Vagina (tissue), 2 donors: ENCODE measurements at regions not wholly inside any gene's neighbourhood (a gene's known extent, or its start where the extent isn't known, plus 50 kb on each side); places are given as distances from the start of the nearest gene placed in this dataset.

Experiments
- DNase-seq, 2 donors: peaks; one replicate each; pipeline ENCODE4 v3.0.0-alpha.2; 2017; ENCODE audit errors: extremely low spot score in 2 of 2
- H3K27ac ChIP-seq: fragments of 200-600 bp; sonication (generic); one replicate; pipeline ENCODE4 v1.5.1; 2019
- H3K27me3 ChIP-seq: fragments of 200-600 bp; sonication (generic); one replicate; pipeline ENCODE4 v1.5.1; 2019
- H3K36me3 ChIP-seq, 2 donors: fragments of 200-600 bp; sonication (generic); one replicate each; pipeline ENCODE4 v1.5.1; 2017 to 2019
- H3K4me1 ChIP-seq: fragments of 200-600 bp; sonication (generic); one replicate; pipeline ENCODE4 v1.5.1; 2019
- H3K4me3 ChIP-seq, 2 donors: fragments of 200-600 bp; sonication (generic); 1 replicate in 1 of 2; 2 replicates in 1 of 2; pipeline ENCODE4 v1.5.1; 2016 to 2019
- H3K9me3 ChIP-seq: fragments of 200-600 bp; sonication (generic); one replicate; pipeline ENCODE4 v1.5.1; 2019
- CTCF ChIP-seq, 3 experiments: fragments of 450-650 bp in 2 of 3; fragments of 200-600 bp in 1 of 3; sonication (generic) in 1 of 3; IDR thresholded peaks; one replicate each; pipeline ENCODE4 v1.5.1; 2017 to 2019; ENCODE audit warnings: antibody characterized with exemption in 3 of 3, mild to moderate bottlenecking in 2 of 3, moderate library complexity in 2 of 3
- POLR2A ChIP-seq, 2 donors: fragments of 450-650 bp; IDR thresholded peaks; one replicate each; pipeline ENCODE4 v1.6.1; 2017; ENCODE audit warnings: antibody characterized with exemption in 2 of 2, mild to moderate bottlenecking in 2 of 2, moderate library complexity in 2 of 2
- POLR2AphosphoS5 ChIP-seq, 2 donors: sonication (generic); formaldehyde crosslinking; IDR thresholded peaks; one replicate each; pipeline ENCODE4 v1.9.0; 2017; ENCODE audit warnings: antibody characterized with exemption in 2 of 2, mild to moderate bottlenecking in 2 of 2, low read depth in 1 of 2; ENCODE audit not compliant: insufficient read depth in 1 of 2
- intact Hi-C: fragments of 100-400 bp; cut with DNase I; formaldehyde crosslinking; loops from one replicate; pipeline ENCODE4 v1.15.1; 2023

- Histone ChIP-seq H3K4me3 (no peak overlapping the region), H3K27ac (no peak overlapping the region), H3K36me3 (no peaks in the 10 kb centered on the region), H3K4me1 (no peaks in the 10 kb centered on the region), H3K9me3 (no peaks in the 10 kb centered on the region), H3K27me3 (no peaks in the 10 kb centered on the region)
- intact Hi-C loops, result no loop called here
- TF ChIP-seq POLR2A (IDR thresholded peaks at IDR 0.05), result no peak
- TF ChIP-seq CTCF (IDR thresholded peaks at IDR 0.05), result no peak
- no peak for TF ChIP-seq POLR2AphosphoS5 (IDR thresholded peaks at IDR 0.05; ENCODE audit: insufficient read depth in 1 of 2, low read depth in 1 of 2)
- DNase-seq, result peak in 1 of 2 donors; percentile 49
These were observed 199.3 kb upstream of the HDAC4 start for GRCh38 chr2:239600001-239600593.

- TF ChIP-seq POLR2AphosphoS5 (IDR thresholded peaks at IDR 0.05; ENCODE audit: insufficient read depth in 1 of 2, low read depth in 1 of 2) (no peak), CTCF (IDR thresholded peaks at IDR 0.05) (no peak)
- Histone ChIP-seq H3K36me3 (no peaks in the 10 kb centered on the region), H3K27ac (no peak overlapping the region), H3K9me3 (no peaks in the 10 kb centered on the region), H3K27me3 (no peaks in the 10 kb centered on the region), H3K4me3 (no peak overlapping the region), H3K4me1 (no peaks in the 10 kb centered on the region)
- intact Hi-C loops, result no loop called here
- DNase-seq, result no peak
These were observed 198.5 kb upstream of the HDAC4 start for GRCh38 chr2:239599299-239599698.

- Histone ChIP-seq H3K36me3 (no peaks in the 10 kb centered on the region), H3K27me3 (no peaks in the 10 kb centered on the region), H3K4me3 (no peak overlapping the region), H3K9me3 (no peaks in the 10 kb centered on the region), H3K4me1 (no peaks in the 10 kb centered on the region), H3K27ac (no peak overlapping the region)
- TF ChIP-seq POLR2AphosphoS5 (IDR thresholded peaks at IDR 0.05; ENCODE audit: insufficient read depth in 1 of 2, low read depth in 1 of 2) (no peak), CTCF (IDR thresholded peaks at IDR 0.05) (no peak), POLR2A (IDR thresholded peaks at IDR 0.05) (no peak)
- intact Hi-C loops, result no loop called here
- DNase-seq, result no peak
These were observed 197.9 kb upstream of the HDAC4 start for GRCh38 chr2:239598732-239599090.

- no peaks in the 10 kb centered on the region for H3K36me3 ChIP-seq
- H3K9me3 ChIP-seq, result no peaks in the 10 kb centered on the region
- intact Hi-C loops, result no loop called here
- no peak for DNase-seq
- no peak overlapping the region for H3K27ac ChIP-seq
- no peaks in the 10 kb centered on the region for H3K27me3 ChIP-seq
- TF ChIP-seq POLR2A (IDR thresholded peaks at IDR 0.05) (no peak), CTCF (IDR thresholded peaks at IDR 0.05) (no peak), POLR2AphosphoS5 (IDR thresholded peaks at IDR 0.05; ENCODE audit: insufficient read depth in 1 of 2, low read depth in 1 of 2) (no peak)
- no peaks in the 10 kb centered on the region for H3K4me1 ChIP-seq
- no peak overlapping the region for H3K4me3 ChIP-seq
These were observed 197.4 kb upstream of the HDAC4 start for GRCh38 chr2:239598011-239598731.

- Histone ChIP-seq H3K4me3 (no peak overlapping the region), H3K27ac (no peak overlapping the region), H3K9me3 (no peaks in the 10 kb centered on the region), H3K36me3 (no peaks in the 10 kb centered on the region), H3K27me3 (no peaks in the 10 kb centered on the region), H3K4me1 (no peaks in the 10 kb centered on the region)
- intact Hi-C loops, result no loop called here
- DNase-seq, result peak in 1 of 2 donors; percentile 92
- TF ChIP-seq POLR2AphosphoS5 (IDR thresholded peaks at IDR 0.05; ENCODE audit: insufficient read depth in 1 of 2, low read depth in 1 of 2) (no peak), CTCF (IDR thresholded peaks at IDR 0.05) (no peak), POLR2A (IDR thresholded peaks at IDR 0.05) (no peak)
These were observed 196.4 kb upstream of the HDAC4 start for GRCh38 chr2:239597216-239597615.
